Cardiac fibroblast (primary cell): ENCODE measurements at regions not wholly inside any gene's neighbourhood (a gene's known extent, or its start where the extent isn't known, plus 50 kb on each side); places are given as distances from the start of the nearest gene placed in this dataset.
A peak's percentile ranks its signal among the peaks of the same experiment; 100 is the strongest.
"Not testable (repeated sequence)": the region's sequence is repeated elsewhere in the genome, so short reads cannot be mapped to it uniquely, and the experiment has no call there.

Source experiments
- DNase-seq, 2 donors: peaks; one replicate each; pipeline versions ENCODE4 v3.0.0 to v3.0.0-alpha.2; 2010; ENCODE audit warnings: low read depth in 2 of 2
- H3K4me3 ChIP-seq, 2 donors: replicated peaks in 1 of 2; 1 replicate in 1 of 2; 2 replicates in 1 of 2; pipeline ENCODE4 v1.5.1; 2011; ENCODE audit warnings: low read depth in 2 of 2, low read length in 2 of 2, mild to moderate bottlenecking in 2 of 2, moderate library complexity in 1 of 2
- TF ChIP-seq, protein P1 (sequence below): IDR thresholded peaks from one replicate; pipeline ENCODE4 v1.5.1; 2011; ENCODE audit warnings: low read depth, mild to moderate bottlenecking, low read length, inconsistent platforms

- no peak overlapping the region for H3K4me3 ChIP-seq
- TF ChIP-seq, protein P1, sequence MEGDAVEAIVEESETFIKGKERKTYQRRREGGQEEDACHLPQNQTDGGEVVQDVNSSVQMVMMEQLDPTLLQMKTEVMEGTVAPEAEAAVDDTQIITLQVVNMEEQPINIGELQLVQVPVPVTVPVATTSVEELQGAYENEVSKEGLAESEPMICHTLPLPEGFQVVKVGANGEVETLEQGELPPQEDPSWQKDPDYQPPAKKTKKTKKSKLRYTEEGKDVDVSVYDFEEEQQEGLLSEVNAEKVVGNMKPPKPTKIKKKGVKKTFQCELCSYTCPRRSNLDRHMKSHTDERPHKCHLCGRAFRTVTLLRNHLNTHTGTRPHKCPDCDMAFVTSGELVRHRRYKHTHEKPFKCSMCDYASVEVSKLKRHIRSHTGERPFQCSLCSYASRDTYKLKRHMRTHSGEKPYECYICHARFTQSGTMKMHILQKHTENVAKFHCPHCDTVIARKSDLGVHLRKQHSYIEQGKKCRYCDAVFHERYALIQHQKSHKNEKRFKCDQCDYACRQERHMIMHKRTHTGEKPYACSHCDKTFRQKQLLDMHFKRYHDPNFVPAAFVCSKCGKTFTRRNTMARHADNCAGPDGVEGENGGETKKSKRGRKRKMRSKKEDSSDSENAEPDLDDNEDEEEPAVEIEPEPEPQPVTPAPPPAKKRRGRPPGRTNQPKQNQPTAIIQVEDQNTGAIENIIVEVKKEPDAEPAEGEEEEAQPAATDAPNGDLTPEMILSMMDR, result no peak
- DNase-seq, result no peak
Observed at GRCh38 chr1:182303778-182304177, 87.8 kb downstream of the GLUL start.

GRCh38 chr1:182301467-182302198 lies 90.0 kb downstream of the GLUL start:
- no peak overlapping the region for H3K4me3 ChIP-seq
- DNase-seq, result peak in 1 of 2 donors; percentile 78
- TF ChIP-seq, protein P1, result no peak

- DNase-seq, result no peak
- TF ChIP-seq, protein P1, result no peak
- H3K4me3 ChIP-seq, result no peak overlapping the region
Observed at GRCh38 chr1:182301026-182301436, 90.6 kb downstream of the GLUL start.

GRCh38 chr1:182299728-182300616 lies 91.6 kb downstream of the GLUL start:
- no peak overlapping the region for H3K4me3 ChIP-seq
- peak in 1 of 2 donors; percentile 34 for DNase-seq
- TF ChIP-seq, protein P1, result no peak

DNA sequence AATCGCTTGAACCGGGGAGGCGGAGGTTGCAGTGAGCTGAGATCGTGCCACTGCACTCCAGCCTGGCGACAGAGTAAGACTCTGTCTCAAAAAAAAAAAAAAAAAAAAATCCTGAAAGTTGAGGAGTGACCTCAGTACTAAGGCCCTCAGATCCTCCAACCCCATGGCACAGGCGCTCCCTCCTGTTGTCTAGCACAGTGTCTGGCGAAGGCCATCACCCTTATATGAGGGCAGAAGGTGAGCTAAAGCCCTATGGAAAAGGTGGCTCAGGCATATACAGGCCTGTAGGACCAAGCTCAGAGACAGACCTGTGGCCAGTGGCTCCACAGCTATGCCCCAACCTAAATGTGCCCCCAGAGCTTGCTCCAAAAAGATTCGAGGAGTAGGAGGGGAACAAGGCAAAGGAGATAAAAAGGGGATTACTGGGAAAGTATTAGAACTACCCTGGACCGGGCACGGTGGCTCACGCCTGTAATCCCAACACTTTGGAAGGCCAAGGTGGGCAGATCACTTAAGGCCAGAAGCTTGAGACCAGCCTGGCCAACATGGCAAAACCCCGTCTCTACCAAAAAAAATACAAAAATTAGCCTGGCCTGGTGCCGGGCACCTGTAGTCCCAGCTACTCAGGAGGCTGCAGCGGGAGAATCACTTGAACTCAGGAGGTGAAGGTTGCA lies 92.4 kb downstream of the GLUL start:
- DNase-seq, H3K4me3 ChIP-seq: not testable (repeated sequence)

GRCh38 chr1:182297335-182297734 lies 94.3 kb downstream of the GLUL start:
- TF ChIP-seq, protein P1, result no peak
- no peak overlapping the region for H3K4me3 ChIP-seq
- no peak for DNase-seq

GRCh38 chr1:182295697-182296096 lies 95.9 kb downstream of the GLUL start:
- no peak for DNase-seq
- H3K4me3 ChIP-seq, result no peak overlapping the region
- TF ChIP-seq, protein P1, result no peak
